IPS-15b (cell line): ENCODE measurements at regions not wholly inside any gene's neighbourhood (a gene's known extent, or its start where the extent isn't known, plus 50 kb on each side); places are given as distances from the start of the nearest gene placed in this dataset.
"Not testable (repeated sequence)": the region's sequence is repeated elsewhere in the genome, so short reads cannot be mapped to it uniquely, and the experiment has no call there.

Source experiments
- H3K27me3 ChIP-seq: one replicate; pipeline ENCODE4 v1.6.1; 2013; ENCODE audit warnings: low read length; ENCODE audit not compliant: control insufficient read depth, insufficient read depth
- H3K36me3 ChIP-seq: one replicate; pipeline ENCODE4 v1.6.1; 2013; ENCODE audit warnings: low read length; ENCODE audit not compliant: control insufficient read depth, insufficient read depth
- H3K4me1 ChIP-seq: one replicate; pipeline ENCODE4 v1.6.1; 2013; ENCODE audit warnings: mild to moderate bottlenecking, low read length; ENCODE audit not compliant: control insufficient read depth, insufficient read depth
- H3K4me3 ChIP-seq: one replicate; pipeline ENCODE4 v1.5.1; 2013; ENCODE audit warnings: low read depth, low read length
- H3K9ac ChIP-seq: one replicate; pipeline ENCODE4 v1.6.1; 2013; ENCODE audit warnings: low read depth, mild to moderate bottlenecking, low read length
- H3K9me3 ChIP-seq: one replicate; pipeline ENCODE4 v1.6.1; 2013; ENCODE audit warnings: mild to moderate bottlenecking, low read length; ENCODE audit not compliant: control insufficient read depth, insufficient read depth

GRCh38 chr1:157348538-157349480 is 203.5 kb downstream of the FCRL5 start:
- Histone ChIP-seq H3K27me3 (no peaks in the 10 kb centered on the region), H3K4me1 (no peaks in the 10 kb centered on the region), H3K9me3 (no peaks in the 10 kb centered on the region), H3K36me3 (no peaks in the 10 kb centered on the region), H3K4me3 (no peak overlapping the region), H3K9ac (no peak overlapping the region)

GRCh38 chr1:157347506-157347905 is 204.8 kb downstream of the FCRL5 start:
- no peaks in the 10 kb centered on the region for H3K4me1 ChIP-seq
- no peaks in the 10 kb centered on the region for H3K9me3 ChIP-seq
- no peaks in the 10 kb centered on the region for H3K36me3 ChIP-seq
- no peaks in the 10 kb centered on the region for H3K27me3 ChIP-seq
- no peak overlapping the region for H3K9ac ChIP-seq
- H3K4me3 ChIP-seq, result no peak overlapping the region

GRCh38 chr1:157337785-157338184 is 199.6 kb upstream of the ETV3 start:
- H3K27me3 ChIP-seq, H3K4me3 ChIP-seq, H3K9ac ChIP-seq: not testable (repeated sequence)

GRCh38 chr1:157335056-157335455 is 196.9 kb upstream of the ETV3 start:
- Histone ChIP-seq H3K9ac (no peak overlapping the region), H3K9me3 (no peaks in the 10 kb centered on the region), H3K4me3 (no peak overlapping the region), H3K27me3 (no peaks in the 10 kb centered on the region), H3K36me3 (no peaks in the 10 kb centered on the region), H3K4me1 (no peaks in the 10 kb centered on the region)

More at GRCh38 chr1:157337785-157338184, 199.6 kb upstream of the ETV3 start:
- not testable (repeated sequence) for H3K36me3 ChIP-seq, H3K4me1 ChIP-seq, H3K9me3 ChIP-seq

GRCh38 chr1:157334041-157334440 is 195.8 kb upstream of the ETV3 start:
- H3K27me3 ChIP-seq, result no peaks in the 10 kb centered on the region
- H3K9me3 ChIP-seq, result no peaks in the 10 kb centered on the region
- no peaks in the 10 kb centered on the region for H3K36me3 ChIP-seq
- H3K4me3 ChIP-seq, result no peak overlapping the region
- H3K9ac ChIP-seq, result no peak overlapping the region
- H3K4me1 ChIP-seq, result no peaks in the 10 kb centered on the region

GRCh38 chr1:157330177-157330576 is 192.0 kb upstream of the ETV3 start:
- H3K9me3 ChIP-seq, H3K27me3 ChIP-seq, H3K9ac ChIP-seq, H3K4me3 ChIP-seq, H3K36me3 ChIP-seq: not testable (repeated sequence)
- H3K4me1 ChIP-seq, result peaks cover 18% of the 10 kb centered on the region

GRCh38 chr1:157328120-157328519 is 189.9 kb upstream of the ETV3 start:
- not testable (repeated sequence) for H3K36me3 ChIP-seq, H3K27me3 ChIP-seq, H3K9me3 ChIP-seq

GRCh38 chr1:157326173-157326859 is 188.1 kb upstream of the ETV3 start:
- Histone ChIP-seq H3K4me1 (peaks cover 21% of the 10 kb centered on the region), H3K9ac (no peak overlapping the region), H3K27me3 (no peaks in the 10 kb centered on the region), H3K36me3 (no peaks in the 10 kb centered on the region), H3K9me3 (no peaks in the 10 kb centered on the region), H3K4me3 (no peak overlapping the region)

More at GRCh38 chr1:157328120-157328519, 189.9 kb upstream of the ETV3 start:
- not testable (repeated sequence) for H3K9ac ChIP-seq, H3K4me3 ChIP-seq
- H3K4me1 ChIP-seq, result peaks cover 21% of the 10 kb centered on the region

- no peaks in the 10 kb centered on the region for H3K36me3 ChIP-seq
- H3K27me3 ChIP-seq, result no peaks in the 10 kb centered on the region
- peaks cover 21% of the 10 kb centered on the region for H3K4me1 ChIP-seq
- H3K9me3 ChIP-seq, result no peaks in the 10 kb centered on the region
- no peak overlapping the region for H3K4me3 ChIP-seq
- no peak overlapping the region for H3K9ac ChIP-seq
Measured at GRCh38 chr1:157325220-157325619, 187.0 kb upstream of the ETV3 start.

GRCh38 chr1:157321972-157322371 is 183.8 kb upstream of the ETV3 start:
- H3K9me3 ChIP-seq, H3K9ac ChIP-seq, H3K4me3 ChIP-seq, H3K27me3 ChIP-seq, H3K36me3 ChIP-seq: not testable (repeated sequence)
- H3K4me1 ChIP-seq, result peaks cover 21% of the 10 kb centered on the region

- no peaks in the 10 kb centered on the region for H3K4me1 ChIP-seq
- no peaks in the 10 kb centered on the region for H3K27me3 ChIP-seq
- no peak overlapping the region for H3K4me3 ChIP-seq
- H3K9me3 ChIP-seq, result no peaks in the 10 kb centered on the region
- H3K9ac ChIP-seq, result no peak overlapping the region
- H3K36me3 ChIP-seq, result no peaks in the 10 kb centered on the region
Measured at GRCh38 chr1:157319567-157319966, 181.4 kb upstream of the ETV3 start.

- H3K27me3 ChIP-seq, H3K4me1 ChIP-seq, H3K36me3 ChIP-seq, H3K9me3 ChIP-seq, H3K4me3 ChIP-seq, H3K9ac ChIP-seq: not testable (repeated sequence)
Measured at GRCh38 chr1:157317229-157317628, 179.0 kb upstream of the ETV3 start.
